GM06990 (cell line): ENCODE measurements at regions not wholly inside any gene's neighbourhood (a gene's known extent, or its start where the extent isn't known, plus 50 kb on each side); places are given as distances from the start of the nearest gene placed in this dataset.

ENCODE experiments used
- DNase-seq: peaks from one replicate; pipeline ENCODE4 v3.0.0-alpha.2; 2011; ENCODE audit not compliant: insufficient read length; ENCODE audit errors: extremely low read depth
- H3K27me3 ChIP-seq: replicated peaks from 2 replicates; pipeline ENCODE4 v1.6.0; 2011; ENCODE audit warnings: low read length; ENCODE audit not compliant: control insufficient read depth, insufficient read depth
- H3K36me3 ChIP-seq: 2 replicates; pipeline ENCODE4 v1.5.1; 2011; ENCODE audit warnings: low read length; ENCODE audit not compliant: control insufficient read depth, insufficient read depth
- H3K4me3 ChIP-seq: replicated peaks from 2 replicates; pipeline ENCODE4 v1.5.1; 2011; ENCODE audit warnings: low read depth, mild to moderate bottlenecking, control low read depth, low read length
- CTCF ChIP-seq: IDR thresholded peaks from 2 replicates; pipeline ENCODE4 v1.5.1; 2011; ENCODE audit warnings: low read length, control low read depth, mild to moderate bottlenecking, inconsistent platforms; ENCODE audit not compliant: insufficient read depth, poor library complexity, severe bottlenecking

GRCh38 chr2:59206361-59206760 is 965.2 kb upstream of the FANCL start:
- H3K4me3 ChIP-seq, result no peak overlapping the region
- no peaks in the 10 kb centered on the region for H3K27me3 ChIP-seq
- H3K36me3 ChIP-seq, result no peaks in the 10 kb centered on the region
- no peak for DNase-seq
- no peak for TF ChIP-seq CTCF

GRCh38 chr2:59204040-59204439 is 962.9 kb upstream of the FANCL start:
- Histone ChIP-seq H3K4me3 (no peak overlapping the region), H3K27me3 (no peaks in the 10 kb centered on the region), H3K36me3 (no peaks in the 10 kb centered on the region)
- TF ChIP-seq CTCF, result no peak
- DNase-seq, result no peak

- TF ChIP-seq CTCF, result no peak
- H3K27me3 ChIP-seq, result no peaks in the 10 kb centered on the region
- no peak for DNase-seq
- no peak overlapping the region for H3K4me3 ChIP-seq
- no peaks in the 10 kb centered on the region for H3K36me3 ChIP-seq
Observed at GRCh38 chr2:59196491-59196890, 955.4 kb upstream of the FANCL start.

- no peak for TF ChIP-seq CTCF
Observed at GRCh38 chr2:59195851-59196250, 954.7 kb upstream of the FANCL start.

GRCh38 chr2:59191781-59192180 is 950.7 kb upstream of the FANCL start:
- no peaks in the 10 kb centered on the region for H3K27me3 ChIP-seq
- no peaks in the 10 kb centered on the region for H3K36me3 ChIP-seq
- H3K4me3 ChIP-seq, result no peak overlapping the region
- TF ChIP-seq CTCF, result no peak
- no peak for DNase-seq

More at GRCh38 chr2:59195851-59196250, 954.7 kb upstream of the FANCL start:
- H3K4me3 ChIP-seq, result no peak overlapping the region
- H3K36me3 ChIP-seq, result no peaks in the 10 kb centered on the region
- no peak for DNase-seq
- no peaks in the 10 kb centered on the region for H3K27me3 ChIP-seq

- H3K36me3 ChIP-seq, result no peaks in the 10 kb centered on the region
- no peak for TF ChIP-seq CTCF
Observed at GRCh38 chr2:59190518-59190917, 949.4 kb upstream of the FANCL start.

More at GRCh38 chr2:59190518-59190917, 949.4 kb upstream of the FANCL start:
- H3K4me3 ChIP-seq, result no peak overlapping the region
- DNase-seq, result no peak
- no peaks in the 10 kb centered on the region for H3K27me3 ChIP-seq
